Kidney (tissue), 10 donors: ENCODE measurements at regions not wholly inside any gene's neighbourhood (a gene's known extent, or its start where the extent isn't known, plus 50 kb on each side); places are given as distances from the start of the nearest gene placed in this dataset.
"Not testable (repeated sequence)": the region's sequence is repeated elsewhere in the genome, so short reads cannot be mapped to it uniquely, and the experiment has no call there.

Experiments
- DNase-seq, 5 donors: peaks; one replicate each; pipeline ENCODE4 v3.0.0-alpha.2; 2013 to 2020
- FAIRE-seq: peaks from 2 replicates; lab custom pipeline; 2012; peaks lifted over from hg19 to GRCh38; lab: Jason Lieb, UNC
- H3K27ac ChIP-seq, 2 donors: one replicate each; pipeline ENCODE4 v1.7.0; 2013; ENCODE audit warnings: low read depth in 2 of 2, low read length in 2 of 2, inconsistent platforms in 1 of 2
- H3K27me3 ChIP-seq: one replicate; pipeline ENCODE4 v1.7.1; 2013; ENCODE audit warnings: low read length, inconsistent platforms; ENCODE audit not compliant: control insufficient read depth, insufficient read depth
- H3K36me3 ChIP-seq, 3 donors: one replicate each; pipeline versions ENCODE4 v1.7.0 to v1.7.1; 2013; ENCODE audit warnings: low read length in 3 of 3, control low read depth in 1 of 3, inconsistent platforms in 1 of 3; ENCODE audit not compliant: insufficient read depth in 3 of 3, control insufficient read depth in 2 of 3
- H3K4me1 ChIP-seq, 3 donors: one replicate each; pipeline versions ENCODE4 v1.7.0 to v1.7.1; 2013; ENCODE audit warnings: low read length in 3 of 3, inconsistent platforms in 1 of 3, low read depth in 1 of 3; ENCODE audit not compliant: control insufficient read depth in 2 of 3, insufficient read depth in 2 of 3
- H3K4me3 ChIP-seq, 3 donors: one replicate each; pipeline versions ENCODE4 v1.7.0 to v1.8.1; 2013; ENCODE audit warnings: low read length in 3 of 3, control low read depth in 1 of 3, inconsistent platforms in 1 of 3
- H3K9ac ChIP-seq, 3 donors: one replicate each; pipeline versions ENCODE4 v1.7.0 to v1.7.1; 2013; ENCODE audit warnings: low read length in 3 of 3, control low read depth in 1 of 3, inconsistent platforms in 1 of 3
- H3K9me3 ChIP-seq, 3 donors: one replicate each; pipeline versions ENCODE4 v1.7.0 to v1.7.1; 2013; ENCODE audit warnings: low read length in 3 of 3, control low read depth in 1 of 3, inconsistent platforms in 1 of 3; ENCODE audit not compliant: control insufficient read depth in 2 of 3, insufficient read depth in 1 of 3
- intact Hi-C: fragments of 100-400 bp; cut with DNase I; formaldehyde crosslinking; loops from one replicate; pipeline ENCODE4 v1.11.1; 2022
- donor health status: control.
- donor health status: control.
- donor health status: DM: yes; HTN: yes; CAD: no.
- donor health status: Normal renal cell carcinoma (clear cell type).

DNA sequence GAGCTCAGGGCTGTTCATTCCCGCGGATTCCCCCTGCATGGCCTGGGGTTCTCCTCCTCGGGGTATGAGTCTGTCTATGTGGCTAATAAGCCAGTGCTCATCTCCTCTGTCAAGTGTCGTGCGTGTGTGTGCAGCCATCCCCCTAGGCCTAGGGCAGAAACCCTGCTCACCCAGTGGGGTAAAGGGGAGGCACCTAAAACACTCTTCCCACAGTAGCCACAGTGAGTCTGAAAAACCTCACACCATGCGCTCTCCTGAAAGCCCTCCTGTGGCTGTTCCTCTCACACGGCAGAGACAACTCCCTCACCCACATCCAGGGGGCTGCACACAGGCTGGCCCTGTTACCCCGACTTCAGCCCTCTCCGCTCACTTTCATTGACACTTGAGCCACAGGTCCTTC is 71.0 kb upstream of the GOLGA6L22 start:
- intact Hi-C loops, H3K27me3 ChIP-seq, FAIRE-seq: not testable (repeated sequence)

DNA sequence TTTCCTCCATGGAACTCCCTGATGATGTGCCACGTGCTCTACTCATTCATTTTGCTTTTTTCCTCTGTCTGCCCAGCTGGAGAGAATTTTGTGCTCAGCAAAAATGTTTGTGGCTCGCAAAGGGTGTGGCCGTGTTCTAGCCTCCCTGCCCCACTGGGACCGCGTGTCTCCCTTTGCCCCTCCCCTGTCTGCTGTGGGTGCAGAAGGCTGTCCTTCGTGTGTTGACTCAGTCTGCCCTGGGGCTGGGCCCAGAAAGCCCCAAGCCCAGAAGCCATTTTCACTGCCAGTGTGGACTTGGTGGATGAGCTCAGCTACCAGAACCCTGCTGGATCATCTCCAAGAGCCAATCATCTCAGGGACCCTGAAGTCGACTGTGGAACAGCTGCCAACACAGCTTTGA is 70.3 kb upstream of the GOLGA6L22 start:
- H3K4me1 ChIP-seq = not testable (repeated sequence)

More for the DNA sequence above, 71.0 kb upstream of the GOLGA6L22 start:
- H3K27ac ChIP-seq, H3K4me1 ChIP-seq, H3K9ac ChIP-seq, H3K9me3 ChIP-seq, H3K36me3 ChIP-seq, H3K4me3 ChIP-seq: not testable (repeated sequence)
- DNase-seq = peak in 1 of 5 donors; percentile 7

DNA sequence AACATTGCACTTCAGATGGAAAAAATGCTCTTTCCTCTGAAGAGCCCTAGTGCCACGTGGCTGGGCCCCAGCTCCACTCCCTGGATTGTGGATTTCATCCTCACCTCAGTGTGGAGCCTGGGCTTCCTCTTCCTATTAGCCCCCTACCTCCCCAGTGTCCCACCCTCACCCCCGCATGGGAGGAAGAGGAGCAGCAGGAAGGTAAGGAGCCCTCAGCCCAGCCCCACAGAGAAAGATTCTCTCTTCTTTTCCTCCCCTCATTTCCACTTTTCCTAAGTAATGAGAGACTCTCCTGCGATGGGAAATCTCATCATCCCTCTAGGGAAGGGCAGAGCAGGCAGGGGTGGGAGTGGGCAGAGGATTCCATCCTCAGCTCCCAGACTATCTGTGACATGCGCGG is 57.5 kb upstream of the GOLGA6L22 start:
- intact Hi-C loops, H3K27ac ChIP-seq, FAIRE-seq, H3K4me3 ChIP-seq, H3K4me1 ChIP-seq, H3K36me3 ChIP-seq, H3K9me3 ChIP-seq, H3K27me3 ChIP-seq, H3K9ac ChIP-seq: not testable (repeated sequence)
- DNase-seq = peak in 1 of 5 donors; percentile 2

More for the DNA sequence above, 70.3 kb upstream of the GOLGA6L22 start:
- H3K36me3 ChIP-seq, H3K9me3 ChIP-seq, H3K27me3 ChIP-seq, H3K4me3 ChIP-seq, H3K27ac ChIP-seq, intact Hi-C loops, H3K9ac ChIP-seq, FAIRE-seq: not testable (repeated sequence)
- DNase-seq = peak in 1 of 5 donors; percentile 12

DNA sequence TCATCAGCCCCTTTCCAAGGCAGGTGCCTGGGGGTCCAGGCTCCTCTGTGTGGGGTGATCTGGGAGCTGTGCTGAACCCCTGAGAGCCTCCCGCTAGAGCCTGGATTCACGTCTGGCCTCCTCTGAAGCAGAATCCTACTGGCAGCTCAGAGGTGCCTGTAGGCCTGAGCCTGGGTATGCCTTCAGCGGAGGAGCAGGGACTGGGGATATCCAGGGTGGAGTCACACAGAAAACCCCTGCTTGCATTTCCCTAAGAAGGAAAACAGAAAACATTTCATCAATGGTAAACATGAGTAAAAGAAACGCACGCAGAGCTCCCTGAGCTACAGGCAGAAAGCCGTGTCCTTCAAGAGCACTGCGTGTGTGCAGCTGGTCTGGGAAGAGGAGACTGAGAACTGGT is 57.0 kb upstream of the GOLGA6L22 start:
- H3K27ac ChIP-seq, H3K4me3 ChIP-seq, H3K27me3 ChIP-seq, FAIRE-seq, H3K36me3 ChIP-seq, H3K4me1 ChIP-seq, H3K9me3 ChIP-seq, intact Hi-C loops, H3K9ac ChIP-seq: not testable (repeated sequence)
- DNase-seq = peak in 1 of 5 donors; percentile 12

DNA sequence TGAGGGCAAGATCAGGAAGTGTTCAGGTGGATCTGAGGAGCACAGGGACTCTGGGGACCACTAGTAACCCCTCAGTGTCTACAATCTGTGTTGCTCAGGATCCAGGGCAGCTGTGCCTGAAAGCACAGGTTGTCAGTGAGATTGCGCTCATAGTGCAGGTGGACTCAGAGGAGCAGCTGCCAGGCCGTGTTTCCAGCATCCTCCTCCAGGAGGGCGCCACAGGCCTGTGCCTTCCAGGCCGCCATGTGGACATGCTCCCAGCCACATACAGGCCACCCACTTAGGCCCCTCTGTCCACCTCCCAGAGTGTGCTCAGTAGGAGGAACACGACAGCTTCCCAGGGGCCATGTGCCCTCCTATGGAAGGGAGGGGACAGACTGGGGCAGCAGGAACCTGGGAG is 52.9 kb upstream of the GOLGA6L22 start:
- H3K4me1 ChIP-seq = not testable (repeated sequence)

More for the DNA sequence above, 52.9 kb upstream of the GOLGA6L22 start:
- H3K27ac ChIP-seq, H3K36me3 ChIP-seq, H3K9me3 ChIP-seq, H3K4me3 ChIP-seq, H3K9ac ChIP-seq, DNase-seq, intact Hi-C loops, FAIRE-seq, H3K27me3 ChIP-seq: not testable (repeated sequence)
